NCI-H128 (cell line): ENCODE measurements at regions not wholly inside any gene's neighbourhood (a gene's known extent, or its start where the extent isn't known, plus 50 kb on each side); places are given as distances from the start of the nearest gene placed in this dataset.

Experiments used
- DNase-seq: peaks from one replicate; lab custom pipeline; 2025; ENCODE audit not compliant: unreplicated experiment; lab: John Stamatoyannopoulos, UW

DNA sequence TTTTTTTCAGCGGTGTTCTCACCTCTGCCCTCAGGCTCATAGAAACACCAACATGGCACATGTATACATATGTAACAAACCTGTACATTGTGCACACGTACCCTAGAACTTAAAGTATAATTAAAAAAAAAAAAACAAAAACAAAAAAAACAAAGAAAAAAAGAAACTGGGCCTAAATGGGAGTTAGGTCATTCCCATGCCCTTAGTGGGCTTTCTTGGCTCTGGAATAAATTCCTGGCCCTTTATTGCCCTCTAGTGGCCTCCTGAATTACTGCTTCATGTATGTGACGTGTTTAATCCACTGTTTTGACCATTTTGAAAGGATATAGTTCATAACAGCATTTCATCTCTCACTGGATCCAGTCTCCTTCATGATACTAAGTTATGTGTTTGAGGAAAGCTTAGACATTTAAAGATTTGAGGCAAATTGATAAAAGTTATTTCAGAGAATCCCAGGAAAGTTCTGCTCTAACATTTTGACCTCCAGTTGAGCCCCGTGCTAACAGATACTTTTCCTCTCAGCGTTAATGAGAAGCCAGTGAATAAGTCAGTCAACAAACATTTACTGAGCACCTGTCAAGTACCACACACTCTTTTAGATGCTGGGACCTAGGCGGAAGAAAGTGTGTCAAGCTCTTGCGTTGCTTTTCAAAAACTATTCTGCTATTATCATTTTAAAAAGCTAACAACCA lies 54.7 kb upstream of the SYPL1 start:
- DNase-seq: peak; percentile 39

DNA sequence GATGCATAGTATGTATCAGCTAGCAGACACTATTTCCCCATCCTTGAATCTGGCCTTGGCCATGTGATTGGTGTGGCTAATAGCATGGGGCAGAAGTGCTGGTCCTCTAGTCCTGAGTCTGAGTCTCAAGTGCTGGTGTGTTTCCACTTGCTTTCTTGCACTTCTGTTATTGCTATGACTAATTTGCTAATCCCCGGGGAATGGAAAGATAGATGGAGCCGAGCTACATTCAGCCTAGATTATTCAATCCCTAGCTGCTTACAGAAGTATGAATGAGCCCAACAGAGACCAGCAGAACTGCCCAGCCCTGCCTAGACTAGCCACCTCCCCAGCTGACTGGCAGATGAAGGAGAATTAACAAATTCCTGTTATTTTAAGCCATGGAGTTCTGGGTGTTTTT lies 53.2 kb upstream of the SYPL1 start:
- DNase-seq: no peak

- DNase-seq: no peak
Measured at GRCh38 chr7:106163257-106163656, 51.1 kb upstream of the SYPL1 start.
